AG04450 (cell line): ENCODE measurements at regions not wholly inside any gene's neighbourhood (a gene's known extent, or its start where the extent isn't known, plus 50 kb on each side); places are given as distances from the start of the nearest gene placed in this dataset.
"Not testable (repeated sequence)": the region's sequence is repeated elsewhere in the genome, so short reads cannot be mapped to it uniquely, and the experiment has no call there.

Source experiments
- CTCF ChIA-PET: fragments of 300-600, 350-600 bp; formaldehyde crosslinking; extraction: SDS; loops from one replicate; lab custom pipeline; 2022; ENCODE audit warnings: antibody characterized with exemption, inconsistent platforms; lab: Charles Lee
- POLR2A ChIA-PET: fragments of 350-600 bp; formaldehyde crosslinking; extraction: SDS; loops from one replicate; lab custom pipeline; 2021; ENCODE audit warnings: antibody characterized with exemption, inconsistent platforms; lab: Yijun Ruan, JAX
- DNase-seq: peaks from one replicate; pipeline ENCODE4 v3.0.0-alpha.2; 2011; ENCODE audit warnings: low read depth, low spot score
- H3K27ac ChIP-seq: one replicate; pipeline ENCODE4 v1.5.1; 2012; ENCODE audit warnings: low read depth, low read length, control low read depth
- H3K27me3 ChIP-seq: one replicate; pipeline ENCODE4 v1.6.0; 2012; ENCODE audit warnings: low read length; ENCODE audit not compliant: control insufficient read depth, insufficient read depth
- H3K4me3 ChIP-seq: 2 replicates; pipeline ENCODE4 v1.5.1; 2011; ENCODE audit warnings: mild to moderate bottlenecking, low read depth, low read length, control low read depth
- H3K9me3 ChIP-seq: 2 replicates; pipeline ENCODE4 v1.5.1; 2012; ENCODE audit warnings: low read length; ENCODE audit not compliant: control insufficient read depth, insufficient read depth
- CTCF ChIP-seq: IDR thresholded peaks from 2 replicates; pipeline ENCODE4 v1.5.1; 2011; ENCODE audit warnings: low read depth, low read length, control low read depth, inconsistent platforms

DNA sequence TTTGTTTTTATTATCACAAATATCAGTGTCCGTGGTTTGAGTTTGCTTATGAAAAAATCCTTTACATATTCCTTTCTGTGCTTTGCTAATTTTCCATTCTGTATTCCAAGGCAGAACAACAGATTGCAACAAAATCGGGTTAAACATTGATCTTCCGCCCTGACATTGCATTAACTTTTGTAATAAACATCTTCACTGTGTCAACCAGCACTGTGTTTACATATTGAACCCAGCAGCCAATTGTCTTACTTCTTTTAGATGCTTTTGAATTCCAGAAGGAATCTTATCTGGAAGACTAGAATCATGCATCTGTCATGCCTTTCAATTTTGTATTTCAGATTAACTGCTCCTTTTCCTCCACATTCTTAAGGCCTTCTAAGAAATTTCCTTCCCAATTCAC is 147.8 kb upstream of the CXXC4 start:
- no peak for TF ChIP-seq CTCF
- CTCF ChIA-PET: no interaction called here
- Histone ChIP-seq H3K27me3 (no peaks in the 10 kb centered on the region), H3K4me3 (no peak overlapping the region), H3K9me3 (no peaks in the 10 kb centered on the region), H3K27ac (no peak overlapping the region)
- no peak for DNase-seq
- POLR2A ChIA-PET: no interaction called here

DNA sequence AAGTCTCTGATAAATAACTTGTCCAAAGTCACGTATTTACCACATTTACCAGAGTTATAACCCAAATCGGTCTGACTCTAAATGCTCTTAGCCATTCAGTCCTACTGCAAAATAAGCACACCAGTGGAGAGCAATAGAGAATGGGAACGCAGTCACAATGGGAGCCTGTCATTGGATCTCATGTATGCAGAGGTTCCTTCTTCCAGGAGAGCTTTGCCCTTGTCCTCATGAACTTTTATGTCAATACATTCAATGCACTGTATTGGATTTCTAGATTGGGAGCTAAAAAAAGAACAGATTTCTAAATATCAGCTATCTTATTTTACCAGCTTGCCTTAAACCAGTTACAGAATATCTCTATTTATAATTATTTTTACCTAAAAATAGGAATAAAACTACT is 149.1 kb upstream of the CXXC4 start:
- no peak for TF ChIP-seq CTCF
- ChIA-PET POLR2A (no interaction called here), CTCF (no interaction called here)
- Histone ChIP-seq H3K27me3 (no peaks in the 10 kb centered on the region), H3K9me3 (no peaks in the 10 kb centered on the region), H3K27ac (no peak overlapping the region), H3K4me3 (no peak overlapping the region)
- no peak for DNase-seq

- Histone ChIP-seq H3K27me3 (no peaks in the 10 kb centered on the region), H3K9me3 (no peaks in the 10 kb centered on the region), H3K4me3 (no peak overlapping the region), H3K27ac (no peak overlapping the region)
- POLR2A ChIA-PET: no interaction called here
- no peak for DNase-seq
- CTCF ChIA-PET: no interaction called here
- TF ChIP-seq CTCF: no peak
Observed at GRCh38 chr4:104649631-104650030, 154.9 kb upstream of the CXXC4 start.

GRCh38 chr4:104662269-104662668 is 167.6 kb upstream of the CXXC4 start:
- H3K4me3 ChIP-seq, POLR2A ChIA-PET, DNase-seq, H3K27me3 ChIP-seq, H3K9me3 ChIP-seq, CTCF ChIA-PET, H3K27ac ChIP-seq: not testable (repeated sequence)

DNA sequence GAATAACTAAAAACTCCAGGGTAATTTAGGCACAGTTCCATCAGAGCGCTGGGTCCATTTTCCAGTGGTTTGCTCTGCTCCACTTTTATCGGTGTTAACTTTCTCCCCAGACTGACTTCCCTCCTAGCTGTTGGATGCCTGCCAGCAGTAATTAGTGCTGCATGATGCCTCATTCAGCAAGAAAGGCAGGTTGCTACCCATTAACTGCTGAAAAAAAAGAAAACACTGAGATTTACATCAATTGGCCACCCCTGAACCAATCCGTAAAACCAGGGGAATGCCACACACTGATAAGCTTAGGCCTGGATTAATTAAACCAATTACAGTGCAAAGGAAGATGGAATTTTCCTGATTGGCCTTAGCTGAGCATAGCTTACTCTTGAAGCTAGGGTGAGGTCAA is 182.4 kb upstream of the CXXC4 start:
- TF ChIP-seq CTCF: no peak
- H3K9me3 ChIP-seq: no peaks in the 10 kb centered on the region
- CTCF ChIA-PET: no interaction called here
- H3K4me3 ChIP-seq: no peak overlapping the region
- H3K27ac ChIP-seq: no peak overlapping the region
- no peak for DNase-seq
- H3K27me3 ChIP-seq: no peaks in the 10 kb centered on the region
- POLR2A ChIA-PET: no interaction called here

- no peak for DNase-seq
- no peaks in the 10 kb centered on the region for H3K27me3 ChIP-seq
- no peaks in the 10 kb centered on the region for H3K9me3 ChIP-seq
- POLR2A ChIA-PET: no interaction called here
- CTCF ChIA-PET: no interaction called here
- TF ChIP-seq CTCF: no peak
- no peak overlapping the region for H3K4me3 ChIP-seq
- no peak overlapping the region for H3K27ac ChIP-seq
Observed at GRCh38 chr4:104682311-104682710, 187.6 kb upstream of the CXXC4 start.
